ENCODE measurements at regions not wholly inside any gene's neighbourhood (a gene's known extent, or its start where the extent isn't known, plus 50 kb on each side); places are given as distances from the start of the nearest gene placed in this dataset.

- TF ChIP-seq POLR2A (IDR thresholded peaks at IDR 0.05), result no peak
- TF ChIP-seq, protein P1, sequence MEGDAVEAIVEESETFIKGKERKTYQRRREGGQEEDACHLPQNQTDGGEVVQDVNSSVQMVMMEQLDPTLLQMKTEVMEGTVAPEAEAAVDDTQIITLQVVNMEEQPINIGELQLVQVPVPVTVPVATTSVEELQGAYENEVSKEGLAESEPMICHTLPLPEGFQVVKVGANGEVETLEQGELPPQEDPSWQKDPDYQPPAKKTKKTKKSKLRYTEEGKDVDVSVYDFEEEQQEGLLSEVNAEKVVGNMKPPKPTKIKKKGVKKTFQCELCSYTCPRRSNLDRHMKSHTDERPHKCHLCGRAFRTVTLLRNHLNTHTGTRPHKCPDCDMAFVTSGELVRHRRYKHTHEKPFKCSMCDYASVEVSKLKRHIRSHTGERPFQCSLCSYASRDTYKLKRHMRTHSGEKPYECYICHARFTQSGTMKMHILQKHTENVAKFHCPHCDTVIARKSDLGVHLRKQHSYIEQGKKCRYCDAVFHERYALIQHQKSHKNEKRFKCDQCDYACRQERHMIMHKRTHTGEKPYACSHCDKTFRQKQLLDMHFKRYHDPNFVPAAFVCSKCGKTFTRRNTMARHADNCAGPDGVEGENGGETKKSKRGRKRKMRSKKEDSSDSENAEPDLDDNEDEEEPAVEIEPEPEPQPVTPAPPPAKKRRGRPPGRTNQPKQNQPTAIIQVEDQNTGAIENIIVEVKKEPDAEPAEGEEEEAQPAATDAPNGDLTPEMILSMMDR (IDR thresholded peaks at IDR 0.05), result no peak
Observed at GRCh38 chr11:116614306-116615210, 158.2 kb downstream of the BUD13 start.

Measured in esophagus squamous epithelium (tissue), 4 donors.